SK-N-SH (cell line): ENCODE measurements at regions not wholly inside any gene's neighbourhood (a gene's known extent, or its start where the extent isn't known, plus 50 kb on each side); places are given as distances from the start of the nearest gene placed in this dataset.

Experiments used
- EZH2phosphoT487 ChIP-seq: fragments of 200-600 bp; sonication (generic); IDR thresholded peaks from 2 replicates; pipeline ENCODE4 v1.6.1; 2017; ENCODE audit warnings: low read depth, mixed run types, mild to moderate bottlenecking, antibody characterized with exemption, moderate library complexity, borderline replicate concordance
- GABPA ChIP-seq: IDR thresholded peaks from 2 replicates; pipeline ENCODE4 v1.4.0; 2012; ENCODE audit warnings: low read depth, mild to moderate bottlenecking
- TAF1 ChIP-seq: IDR thresholded peaks from 2 replicates; pipeline ENCODE4 v1.6.1; 2012; ENCODE audit warnings: low read depth, mild to moderate bottlenecking, low read length, moderate library complexity, borderline replicate concordance
- TF ChIP-seq, protein P1 (sequence below): IDR thresholded peaks from 2 replicates; pipeline ENCODE4; 2012
- TF ChIP-seq, protein P2 (sequence below): fragments of 200-600 bp; sonication (generic); IDR thresholded peaks from 2 replicates; pipeline ENCODE4 v1.6.1; 2017; ENCODE audit warnings: antibody characterized with exemption, mild to moderate bottlenecking, moderate library complexity
- TF ChIP-seq, protein P3 (sequence below): fragments of 150-350 bp; IDR thresholded peaks from 2 replicates; pipeline ENCODE4 v1.6.1; 2017; ENCODE audit warnings: antibody characterized with exemption, low read length, low read depth, borderline replicate concordance

DNA sequence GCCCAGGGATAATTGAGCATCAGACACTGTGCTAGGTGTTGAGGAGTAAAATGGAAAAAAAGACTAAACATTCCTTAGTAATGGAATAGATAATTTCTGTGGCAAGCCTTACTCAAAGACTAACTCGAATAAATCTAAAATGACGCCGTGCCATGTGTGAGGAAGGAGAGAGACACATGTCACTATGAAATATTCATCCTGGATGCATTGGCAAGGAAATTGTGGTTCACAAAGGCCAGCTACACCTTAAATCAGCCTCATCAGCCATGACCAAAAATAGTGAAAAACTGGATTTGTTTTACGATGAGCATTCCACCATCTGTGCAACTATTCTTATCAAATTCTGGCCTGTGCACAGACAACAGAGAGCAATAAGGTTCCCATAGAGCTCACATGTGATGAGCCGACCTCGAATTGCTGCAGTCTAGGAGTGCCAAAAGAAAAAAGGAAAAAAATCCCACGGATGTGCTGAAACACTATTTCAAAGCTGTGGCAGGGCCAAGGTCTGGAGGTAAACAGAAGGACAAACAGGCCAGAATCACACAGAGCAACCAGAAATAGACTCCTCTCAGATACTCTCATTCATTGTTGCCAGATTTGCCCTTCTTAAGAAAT lies 505.7 kb downstream of the EFNB2 start:
- TF ChIP-seq, protein P1, sequence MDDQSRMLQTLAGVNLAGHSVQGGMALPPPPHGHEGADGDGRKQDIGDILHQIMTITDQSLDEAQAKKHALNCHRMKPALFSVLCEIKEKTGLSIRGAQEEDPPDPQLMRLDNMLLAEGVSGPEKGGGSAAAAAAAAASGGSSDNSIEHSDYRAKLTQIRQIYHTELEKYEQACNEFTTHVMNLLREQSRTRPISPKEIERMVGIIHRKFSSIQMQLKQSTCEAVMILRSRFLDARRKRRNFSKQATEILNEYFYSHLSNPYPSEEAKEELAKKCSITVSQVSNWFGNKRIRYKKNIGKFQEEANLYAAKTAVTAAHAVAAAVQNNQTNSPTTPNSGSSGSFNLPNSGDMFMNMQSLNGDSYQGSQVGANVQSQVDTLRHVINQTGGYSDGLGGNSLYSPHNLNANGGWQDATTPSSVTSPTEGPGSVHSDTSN, result no peak
- TF ChIP-seq, protein P2, sequence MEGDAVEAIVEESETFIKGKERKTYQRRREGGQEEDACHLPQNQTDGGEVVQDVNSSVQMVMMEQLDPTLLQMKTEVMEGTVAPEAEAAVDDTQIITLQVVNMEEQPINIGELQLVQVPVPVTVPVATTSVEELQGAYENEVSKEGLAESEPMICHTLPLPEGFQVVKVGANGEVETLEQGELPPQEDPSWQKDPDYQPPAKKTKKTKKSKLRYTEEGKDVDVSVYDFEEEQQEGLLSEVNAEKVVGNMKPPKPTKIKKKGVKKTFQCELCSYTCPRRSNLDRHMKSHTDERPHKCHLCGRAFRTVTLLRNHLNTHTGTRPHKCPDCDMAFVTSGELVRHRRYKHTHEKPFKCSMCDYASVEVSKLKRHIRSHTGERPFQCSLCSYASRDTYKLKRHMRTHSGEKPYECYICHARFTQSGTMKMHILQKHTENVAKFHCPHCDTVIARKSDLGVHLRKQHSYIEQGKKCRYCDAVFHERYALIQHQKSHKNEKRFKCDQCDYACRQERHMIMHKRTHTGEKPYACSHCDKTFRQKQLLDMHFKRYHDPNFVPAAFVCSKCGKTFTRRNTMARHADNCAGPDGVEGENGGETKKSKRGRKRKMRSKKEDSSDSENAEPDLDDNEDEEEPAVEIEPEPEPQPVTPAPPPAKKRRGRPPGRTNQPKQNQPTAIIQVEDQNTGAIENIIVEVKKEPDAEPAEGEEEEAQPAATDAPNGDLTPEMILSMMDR, result no peak
- TF ChIP-seq TAF1, result no peak
- TF ChIP-seq EZH2phosphoT487, result no peak
- TF ChIP-seq GABPA, result no peak
- TF ChIP-seq, protein P3, sequence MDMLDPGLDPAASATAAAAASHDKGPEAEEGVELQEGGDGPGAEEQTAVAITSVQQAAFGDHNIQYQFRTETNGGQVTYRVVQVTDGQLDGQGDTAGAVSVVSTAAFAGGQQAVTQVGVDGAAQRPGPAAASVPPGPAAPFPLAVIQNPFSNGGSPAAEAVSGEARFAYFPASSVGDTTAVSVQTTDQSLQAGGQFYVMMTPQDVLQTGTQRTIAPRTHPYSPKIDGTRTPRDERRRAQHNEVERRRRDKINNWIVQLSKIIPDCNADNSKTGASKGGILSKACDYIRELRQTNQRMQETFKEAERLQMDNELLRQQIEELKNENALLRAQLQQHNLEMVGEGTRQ, result no peak
